K562 (cell line): ENCODE measurements at regions not wholly inside any gene's neighbourhood (a gene's known extent, or its start where the extent isn't known, plus 50 kb on each side); places are given as distances from the start of the nearest gene placed in this dataset.

ENCODE experiments used
- ATAC-seq: fragments of 200-7000 bp; cut with Tn5 transposase; 3 replicates; pipeline ENCODE4 v1.9.1; 2020; ENCODE audit warnings: moderate library complexity
- BruUV-seq: library from RNA; stranded (reverse); fragments of 400-500 nt; replicated peaks from 2 replicates; lab custom pipeline; 2021; lab: Mats Ljungman, UMichigan
- CTCF ChIA-PET: fragments of 300-600 bp; formaldehyde crosslinking; extraction: SDS; loops from one replicate; lab custom pipeline; 2021; ENCODE audit warnings: low intra/inter-chr PET ratio; lab: Yijun Ruan, JAX
- POLR2A ChIA-PET: fragments of 300-600, 350-650 bp; sonication (Branson Sonifier 250); formaldehyde crosslinking; extraction: SDS; loops from one replicate; lab custom pipeline; 2021; ENCODE audit warnings: antibody characterized with exemption, inconsistent platforms; lab: Yijun Ruan, JAX
- DNase-seq, 4 experiments: peaks; one replicate each; pipeline versions ENCODE4 v3.0.0 to v3.0.0-alpha.2; 2011 to 2018; ENCODE audit warnings: low spot score in 3 of 4, mixed read lengths in 3 of 4; ENCODE audit errors: extremely low read depth in 1 of 4
- FAIRE-seq: peaks from 2 replicates; lab custom pipeline; 2011; peaks lifted over from hg19 to GRCh38; lab: Jason Lieb, UNC
- H2AFZ ChIP-seq: 2 replicates; pipeline ENCODE4 v1.6.0; 2011; ENCODE audit warnings: low read depth, low read length, control low read depth, inconsistent platforms
- H3K27ac ChIP-seq: fragments of 200-600 bp; 3 replicates; pipeline ENCODE4 v1.8.0; 2011; ENCODE audit warnings: low read depth, mild to moderate bottlenecking, control low read depth, inconsistent platforms, low read length, moderate library complexity, mixed read lengths; ENCODE audit errors: extremely low read depth
- H3K27me3 ChIP-seq, 2 experiments: fragments of 300-600 bp in 1 of 2; 2 replicates in 1 of 2; 3 replicates in 1 of 2; pipeline versions ENCODE4 v1.6.0 to v1.8.0; 2011; ENCODE audit warnings: inconsistent platforms in 2 of 2, low read length in 2 of 2, mild to moderate bottlenecking in 1 of 2, mixed read lengths in 1 of 2, moderate library complexity in 1 of 2; ENCODE audit not compliant: control insufficient read depth in 2 of 2, insufficient read depth in 2 of 2
- H3K36me3 ChIP-seq: fragments of 300-600 bp; 3 replicates; pipeline ENCODE4 v1.8.0; 2011; ENCODE audit warnings: mild to moderate bottlenecking, low read length, inconsistent platforms; ENCODE audit not compliant: control insufficient read depth, insufficient read depth
- H3K4me1 ChIP-seq, 2 experiments: fragments of 200-600 bp in 1 of 2; replicated peaks in 1 of 2; 2 replicates in 1 of 2; 3 replicates in 1 of 2; pipeline versions ENCODE4 v1.5.1 to v1.8.0; 2011; ENCODE audit warnings: inconsistent platforms in 2 of 2, low read length in 2 of 2, mild to moderate bottlenecking in 1 of 2, mixed read lengths in 1 of 2, moderate library complexity in 1 of 2; ENCODE audit not compliant: control insufficient read depth in 2 of 2, insufficient read depth in 2 of 2
- H3K4me2 ChIP-seq: 2 replicates; pipeline ENCODE4 v1.6.1; 2011; ENCODE audit warnings: low read length, control low read depth, inconsistent platforms, mixed read lengths; ENCODE audit not compliant: insufficient read depth
- H3K4me3 ChIP-seq: fragments of 200-600 bp; sonication (generic), shearing (Covaris generic); 2 replicates; pipeline ENCODE4 v1.5.1; 2016; ENCODE audit warnings: control low read depth, inconsistent platforms
- H3K79me2 ChIP-seq: fragments of 200-600 bp; 3 replicates; pipeline ENCODE4 v1.8.0; 2011; ENCODE audit warnings: low read length, inconsistent platforms; ENCODE audit not compliant: control insufficient read depth, insufficient read depth
- H3K9ac ChIP-seq, 2 experiments: 2 replicates each; pipeline versions ENCODE4 v1.6.0 to v1.6.1; 2011; ENCODE audit warnings: low read depth in 2 of 2, low read length in 2 of 2, control low read depth in 1 of 2, inconsistent platforms in 1 of 2, mild to moderate bottlenecking in 1 of 2, mixed read lengths in 1 of 2; ENCODE audit not compliant: insufficient read depth in 1 of 2
- H3K9me1 ChIP-seq: one replicate; pipeline ENCODE4 v1.6.0; 2011; ENCODE audit warnings: inconsistent platforms, mild to moderate bottlenecking, low read length, moderate library complexity; ENCODE audit not compliant: control insufficient read depth, insufficient read depth
- H3K9me3 ChIP-seq: replicated peaks from 2 replicates; pipeline ENCODE4 v1.5.1; 2011; ENCODE audit warnings: low read depth, low read length, inconsistent platforms; ENCODE audit not compliant: control insufficient read depth, insufficient read depth
- H4K20me1 ChIP-seq: replicated peaks from 2 replicates; pipeline ENCODE4 v1.6.1; 2011; ENCODE audit warnings: low read length, inconsistent platforms, mixed read lengths; ENCODE audit not compliant: control insufficient read depth, insufficient read depth
- CBFA2T3 ChIP-seq: fragments of 450-650 bp; IDR thresholded peaks from 2 replicates; pipeline ENCODE4 v1.6.1; 2017
- GATA2 ChIP-seq: sonication (generic); formaldehyde crosslinking; IDR thresholded peaks from 2 replicates; pipeline ENCODE4 v1.4.0; 2020; ENCODE audit warnings: mild to moderate bottlenecking, missing genetic modification reagents
- GATAD2B ChIP-seq: fragments of 450-650 bp; IDR thresholded peaks from 2 replicates; pipeline ENCODE4 v1.6.1; 2017; ENCODE audit warnings: mild to moderate bottlenecking, borderline replicate concordance
- KHSRP ChIP-seq: fragments of 450-650 bp; IDR thresholded peaks from 2 replicates; pipeline ENCODE4 v1.6.1; 2017
- L3MBTL2 ChIP-seq: fragments of 450-650 bp; IDR thresholded peaks from 2 replicates; pipeline ENCODE4 v1.6.1; 2016; ENCODE audit warnings: mild to moderate bottlenecking, moderate library complexity
- MEF2D ChIP-seq: conservative IDR thresholded peaks from 2 replicates; pipeline ENCODE4 v1.6.1; 2016; ENCODE audit warnings: low read depth, missing genetic modification characterization, missing compliant biosample characterization
- SMAD1 ChIP-seq: fragments of 150-350 bp; IDR thresholded peaks from 2 replicates; pipeline ENCODE4 v1.6.1; 2014; ENCODE audit warnings: low read length, low read depth; ENCODE audit not compliant: partially characterized antibody
- TEAD1 ChIP-seq, 2 experiments: fragments of 450-650 bp in 1 of 2; sonication (generic) in 1 of 2; formaldehyde crosslinking; IDR thresholded peaks; 2 replicates each; pipeline versions ENCODE4 v1.4.0 to v1.8.0; 2020 to 2022; ENCODE audit warnings: mild to moderate bottlenecking in 2 of 2, missing genetic modification reagents in 1 of 2
- XRCC3 ChIP-seq: fragments of 450-650 bp; IDR thresholded peaks from 2 replicates; pipeline ENCODE4 v1.6.1; 2017; ENCODE audit warnings: mild to moderate bottlenecking, moderate library complexity
- ZNF217 ChIP-seq: sonication (generic); formaldehyde crosslinking; IDR thresholded peaks from 2 replicates; pipeline ENCODE4 v1.8.0; 2022; ENCODE audit warnings: mild to moderate bottlenecking, missing genetic modification reagents
- ZNF444 ChIP-seq: fragments of 250-450 bp; sonication (Bioruptor Pico); IDR thresholded peaks from 2 replicates; pipeline ENCODE4 v1.4.0; 2020; ENCODE audit warnings: mild to moderate bottlenecking, moderate library complexity
- ZNF695 ChIP-seq: fragments of 450-650 bp; formaldehyde crosslinking; IDR thresholded peaks from 2 replicates; pipeline ENCODE4 v1.4.0; 2020; ENCODE audit warnings: mild to moderate bottlenecking, moderate library complexity
- in situ Hi-C: fragments of 300-500 bp; cut with MboI; formaldehyde crosslinking; loops from 4 replicates; pipeline ENCODE4 v1.15.0; 2018; ENCODE audit warnings: inconsistent platforms, mixed read lengths
- intact Hi-C: fragments of 100-400 bp; cut with micrococcal nuclease; formaldehyde crosslinking; loops from 2 replicates; pipeline ENCODE4 v1.14.2; 2022
- TF ChIP-seq, protein P1 (sequence below): fragments of 450-650 bp; IDR thresholded peaks from 2 replicates; pipeline ENCODE4 v1.6.1; 2017; ENCODE audit warnings: antibody characterized with exemption
- TF ChIP-seq, protein P2 (sequence below): sonication (generic); formaldehyde crosslinking; IDR thresholded peaks from 2 replicates; pipeline ENCODE4 v1.5.0; 2020; ENCODE audit warnings: missing genetic modification reagents
- TF ChIP-seq, protein P3 (sequence below): sonication (generic); formaldehyde crosslinking; IDR thresholded peaks from 2 replicates; pipeline ENCODE4 v1.8.1; 2022; ENCODE audit warnings: missing genetic modification reagents
- TF ChIP-seq, protein P4 (sequence below): fragments of 450-650 bp; conservative IDR thresholded peaks from 2 replicates; pipeline ENCODE4 v1.6.1; 2016; ENCODE audit warnings: missing genetic modification characterization, low read depth, mild to moderate bottlenecking, missing compliant biosample characterization, moderate library complexity

DNA sequence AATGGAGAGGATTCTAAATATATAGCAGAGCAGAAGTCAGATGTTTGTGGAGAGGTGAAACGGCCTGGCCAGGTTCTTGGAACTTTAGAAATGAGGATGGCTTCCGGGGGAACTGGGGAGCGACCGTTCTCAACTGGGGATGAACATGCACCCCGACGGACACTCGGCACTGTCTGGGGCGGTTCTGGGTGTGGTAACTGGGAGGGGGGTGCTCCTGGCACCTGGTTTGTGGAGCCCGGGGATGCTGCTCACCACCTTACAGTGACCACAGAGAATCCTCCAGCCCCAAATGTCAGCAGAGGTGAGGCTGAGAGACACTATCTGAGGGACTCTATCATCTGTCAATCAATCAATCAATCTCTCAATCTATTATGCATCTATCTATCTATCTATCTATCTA lies 69.0 kb upstream of the PPP2R3B start (continued):
- TF ChIP-seq, protein P1, sequence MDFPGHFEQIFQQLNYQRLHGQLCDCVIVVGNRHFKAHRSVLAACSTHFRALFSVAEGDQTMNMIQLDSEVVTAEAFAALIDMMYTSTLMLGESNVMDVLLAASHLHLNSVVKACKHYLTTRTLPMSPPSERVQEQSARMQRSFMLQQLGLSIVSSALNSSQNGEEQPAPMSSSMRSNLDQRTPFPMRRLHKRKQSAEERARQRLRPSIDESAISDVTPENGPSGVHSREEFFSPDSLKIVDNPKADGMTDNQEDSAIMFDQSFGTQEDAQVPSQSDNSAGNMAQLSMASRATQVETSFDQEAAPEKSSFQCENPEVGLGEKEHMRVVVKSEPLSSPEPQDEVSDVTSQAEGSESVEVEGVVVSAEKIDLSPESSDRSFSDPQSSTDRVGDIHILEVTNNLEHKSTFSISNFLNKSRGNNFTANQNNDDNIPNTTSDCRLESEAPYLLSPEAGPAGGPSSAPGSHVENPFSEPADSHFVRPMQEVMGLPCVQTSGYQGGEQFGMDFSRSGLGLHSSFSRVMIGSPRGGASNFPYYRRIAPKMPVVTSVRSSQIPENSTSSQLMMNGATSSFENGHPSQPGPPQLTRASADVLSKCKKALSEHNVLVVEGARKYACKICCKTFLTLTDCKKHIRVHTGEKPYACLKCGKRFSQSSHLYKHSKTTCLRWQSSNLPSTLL = no peak
- no peak for TF ChIP-seq ZNF444 (CRISPR knock-in tag)
- no peak for TF ChIP-seq XRCC3
- TF ChIP-seq TEAD1 (CRISPR knock-in tag; IDR thresholded peaks at IDR 0.05) = no peak
- no peak for TF ChIP-seq CBFA2T3
- no peak for TF ChIP-seq ZNF695 (CRISPR knock-in tag)
- no peak for TF ChIP-seq SMAD1

DNA sequence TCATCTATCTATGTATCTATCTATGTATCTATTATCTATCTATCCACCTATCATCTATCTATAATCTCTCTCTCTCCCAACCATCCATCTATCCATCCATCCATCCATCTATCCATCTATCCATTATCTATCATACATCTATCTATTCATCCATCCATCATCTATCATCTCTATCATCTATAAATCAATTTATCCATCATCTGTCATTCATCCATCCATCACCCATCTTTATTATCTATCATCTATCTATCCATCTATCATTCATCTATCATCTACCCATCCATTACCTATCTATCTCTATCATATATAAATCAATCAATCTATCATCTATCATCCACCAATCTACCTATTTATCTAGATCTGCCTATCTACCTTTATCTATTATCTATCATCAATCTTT lies 69.4 kb upstream of the PPP2R3B start:
- no peaks in the 10 kb centered on the region for H3K36me3 ChIP-seq
- H3K9me3 ChIP-seq = 0 out of 2 replicates have a peak, but pooled peaks cover 2% of the 10 kb centered on the region
- no peaks in the 10 kb centered on the region for H3K79me2 ChIP-seq
- FAIRE-seq = no peak
- ChIA-PET CTCF (no interaction called here), POLR2A (no interaction called here)
- in situ Hi-C loops (no loop called here), intact Hi-C loops (no loop called here)
- H3K4me3 ChIP-seq = no peak overlapping the region
- ATAC-seq = no peak
- BruUV-seq = no TSS peak
- H3K9me1 ChIP-seq = no peaks in the 10 kb centered on the region
- H4K20me1 ChIP-seq = no peaks in the 10 kb centered on the region
- no peak overlapping the region for H3K27ac ChIP-seq
- no peak overlapping the region for H2AFZ ChIP-seq
- H3K4me2 ChIP-seq = no peak overlapping the region
- no peaks in the 10 kb centered on the region for H3K4me1 ChIP-seq
- peaks cover 2 to 12% of the 10 kb centered on the region in 2 experiments; a peak in 3 of 5 replicates for H3K27me3 ChIP-seq
- DNase-seq = no peak
- no peak overlapping the region for H3K9ac ChIP-seq
- TF ChIP-seq, protein P2, sequence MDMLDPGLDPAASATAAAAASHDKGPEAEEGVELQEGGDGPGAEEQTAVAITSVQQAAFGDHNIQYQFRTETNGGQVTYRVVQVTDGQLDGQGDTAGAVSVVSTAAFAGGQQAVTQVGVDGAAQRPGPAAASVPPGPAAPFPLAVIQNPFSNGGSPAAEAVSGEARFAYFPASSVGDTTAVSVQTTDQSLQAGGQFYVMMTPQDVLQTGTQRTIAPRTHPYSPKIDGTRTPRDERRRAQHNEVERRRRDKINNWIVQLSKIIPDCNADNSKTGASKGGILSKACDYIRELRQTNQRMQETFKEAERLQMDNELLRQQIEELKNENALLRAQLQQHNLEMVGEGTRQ (CRISPR knock-in tag) = no peak
- TF ChIP-seq, protein P3, sequence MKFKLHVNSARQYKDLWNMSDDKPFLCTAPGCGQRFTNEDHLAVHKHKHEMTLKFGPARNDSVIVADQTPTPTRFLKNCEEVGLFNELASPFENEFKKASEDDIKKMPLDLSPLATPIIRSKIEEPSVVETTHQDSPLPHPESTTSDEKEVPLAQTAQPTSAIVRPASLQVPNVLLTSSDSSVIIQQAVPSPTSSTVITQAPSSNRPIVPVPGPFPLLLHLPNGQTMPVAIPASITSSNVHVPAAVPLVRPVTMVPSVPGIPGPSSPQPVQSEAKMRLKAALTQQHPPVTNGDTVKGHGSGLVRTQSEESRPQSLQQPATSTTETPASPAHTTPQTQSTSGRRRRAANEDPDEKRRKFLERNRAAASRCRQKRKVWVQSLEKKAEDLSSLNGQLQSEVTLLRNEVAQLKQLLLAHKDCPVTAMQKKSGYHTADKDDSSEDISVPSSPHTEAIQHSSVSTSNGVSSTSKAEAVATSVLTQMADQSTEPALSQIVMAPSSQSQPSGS (CRISPR knock-in tag) = no peak
- no peak for TF ChIP-seq GATAD2B
- TF ChIP-seq KHSRP = no peak
- no peak for TF ChIP-seq MEF2D (tag)
- TF ChIP-seq, protein P4, sequence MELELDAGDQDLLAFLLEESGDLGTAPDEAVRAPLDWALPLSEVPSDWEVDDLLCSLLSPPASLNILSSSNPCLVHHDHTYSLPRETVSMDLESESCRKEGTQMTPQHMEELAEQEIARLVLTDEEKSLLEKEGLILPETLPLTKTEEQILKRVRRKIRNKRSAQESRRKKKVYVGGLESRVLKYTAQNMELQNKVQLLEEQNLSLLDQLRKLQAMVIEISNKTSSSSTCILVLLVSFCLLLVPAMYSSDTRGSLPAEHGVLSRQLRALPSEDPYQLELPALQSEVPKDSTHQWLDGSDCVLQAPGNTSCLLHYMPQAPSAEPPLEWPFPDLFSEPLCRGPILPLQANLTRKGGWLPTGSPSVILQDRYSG (tag) = no peak
- TF ChIP-seq L3MBTL2 = no peak
- no peak for TF ChIP-seq GATA2 (CRISPR knock-in tag)
- no peak for TF ChIP-seq ZNF217 (CRISPR knock-in tag)
